ENCODE measurements at regions not wholly inside any gene's neighbourhood (a gene's known extent, or its start where the extent isn't known, plus 50 kb on each side); places are given as distances from the start of the nearest gene placed in this dataset.

GRCh38 chr7:106978425-106979420 lies 65.8 kb upstream of the PRKAR2B start:
- H3K9ac ChIP-seq (ENCODE audit: insufficient read length, low read depth), result no peak overlapping the region

GRCh38 chr7:106979551-106980357 lies 64.8 kb upstream of the PRKAR2B start:
- Histone ChIP-seq H3K36me3 (ENCODE audit: insufficient read depth, insufficient read length, low read length) (no peaks in the 10 kb centered on the region), H3K9me3 (ENCODE audit: insufficient read depth, low read length) (no peaks in the 10 kb centered on the region)
- no peak for TF ChIP-seq SUZ12 (IDR thresholded peaks at IDR 0.05; ENCODE audit: extremely low read depth, insufficient read depth, insufficient read length)
- no peak for TF ChIP-seq ZNF274 (IDR thresholded peaks at IDR 0.05; ENCODE audit: low read depth, low read length)
- no peak for TF ChIP-seq YY1 (IDR thresholded peaks at IDR 0.05; ENCODE audit: insufficient read depth, insufficient read length)

More at GRCh38 chr7:106978425-106979420, 65.8 kb upstream of the PRKAR2B start:
- DNase-seq (ENCODE audit: low read depth, low spot score), result no peak
- Histone ChIP-seq H3K9me3 (ENCODE audit: insufficient read depth, low read length) (no peaks in the 10 kb centered on the region), H3K36me3 (ENCODE audit: insufficient read depth, insufficient read length, low read length) (no peaks in the 10 kb centered on the region), H3K27me3 (ENCODE audit: insufficient read depth, insufficient read length) (no peaks in the 10 kb centered on the region), H3K4me1 (ENCODE audit: insufficient read depth, insufficient read length) (no peaks in the 10 kb centered on the region), H3K4me3 (ENCODE audit: insufficient read length, low read depth) (no peak overlapping the region)
- TF ChIP-seq SUZ12 (IDR thresholded peaks at IDR 0.05; ENCODE audit: extremely low read depth, insufficient read depth, insufficient read length), result no peak
- no peak for TF ChIP-seq ZNF274 (IDR thresholded peaks at IDR 0.05; ENCODE audit: low read depth, low read length)
- TF ChIP-seq YY1 (IDR thresholded peaks at IDR 0.05; ENCODE audit: insufficient read depth, insufficient read length), result no peak

GRCh38 chr7:106980358-106980685 lies 64.2 kb upstream of the PRKAR2B start:
- Histone ChIP-seq H3K9ac (ENCODE audit: insufficient read length, low read depth) (no peak overlapping the region), H3K9me3 (ENCODE audit: insufficient read depth, low read length) (no peaks in the 10 kb centered on the region), H3K27me3 (ENCODE audit: insufficient read depth, insufficient read length) (no peaks in the 10 kb centered on the region), H3K4me3 (ENCODE audit: insufficient read length, low read depth) (no peak overlapping the region), H3K4me1 (ENCODE audit: insufficient read depth, insufficient read length) (no peaks in the 10 kb centered on the region), H3K36me3 (ENCODE audit: insufficient read depth, insufficient read length, low read length) (no peaks in the 10 kb centered on the region)
- no peak for DNase-seq (ENCODE audit: low read depth, low spot score)
- TF ChIP-seq ZNF274 (IDR thresholded peaks at IDR 0.05; ENCODE audit: low read depth, low read length) (no peak), SUZ12 (IDR thresholded peaks at IDR 0.05; ENCODE audit: extremely low read depth, insufficient read depth, insufficient read length) (no peak), YY1 (IDR thresholded peaks at IDR 0.05; ENCODE audit: insufficient read depth, insufficient read length) (no peak)

More at GRCh38 chr7:106979551-106980357, 64.8 kb upstream of the PRKAR2B start:
- Histone ChIP-seq H3K27me3 (ENCODE audit: insufficient read depth, insufficient read length) (no peaks in the 10 kb centered on the region), H3K9ac (ENCODE audit: insufficient read length, low read depth) (no peak overlapping the region), H3K4me3 (ENCODE audit: insufficient read length, low read depth) (no peak overlapping the region), H3K4me1 (ENCODE audit: insufficient read depth, insufficient read length) (no peaks in the 10 kb centered on the region)
- DNase-seq (ENCODE audit: low read depth, low spot score), result no peak

DNA sequence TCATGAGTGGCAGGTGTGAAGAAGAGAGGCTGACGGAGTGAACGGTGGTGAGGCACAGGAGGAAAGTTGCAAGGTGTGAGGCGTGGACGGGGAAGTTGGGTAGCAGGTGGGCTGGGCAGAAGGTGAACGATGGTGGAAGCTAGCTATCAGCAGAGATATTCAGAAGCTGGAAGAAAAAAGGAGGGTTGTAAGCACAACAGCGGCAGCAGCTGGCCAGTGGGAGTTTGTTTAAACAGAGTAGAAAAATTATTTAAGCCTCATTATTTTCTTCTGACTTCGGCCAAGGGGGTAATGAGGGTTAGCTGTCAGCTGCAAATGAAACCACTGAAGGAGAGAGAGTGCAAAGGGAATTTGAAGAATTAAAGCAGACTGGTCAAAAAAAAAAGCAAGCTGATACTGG lies 62.1 kb upstream of the PRKAR2B start:
- no peak overlapping the region for H3K4me3 ChIP-seq (ENCODE audit: insufficient read length, low read depth)
- no peak overlapping the region for H3K9ac ChIP-seq (ENCODE audit: insufficient read length, low read depth)
- no peaks in the 10 kb centered on the region for H3K36me3 ChIP-seq (ENCODE audit: insufficient read depth, insufficient read length, low read length)
- no peaks in the 10 kb centered on the region for H3K9me3 ChIP-seq (ENCODE audit: insufficient read depth, low read length)
- H3K4me1 ChIP-seq (ENCODE audit: insufficient read depth, insufficient read length), result no peaks in the 10 kb centered on the region
- TF ChIP-seq SUZ12 (IDR thresholded peaks at IDR 0.05; ENCODE audit: extremely low read depth, insufficient read depth, insufficient read length) (no peak), YY1 (IDR thresholded peaks at IDR 0.05; ENCODE audit: insufficient read depth, insufficient read length) (no peak), ZNF274 (IDR thresholded peaks at IDR 0.05; ENCODE audit: low read depth, low read length) (no peak)
- H3K27me3 ChIP-seq (ENCODE audit: insufficient read depth, insufficient read length), result no peaks in the 10 kb centered on the region
- no peak for DNase-seq (ENCODE audit: low read depth, low spot score)

DNA sequence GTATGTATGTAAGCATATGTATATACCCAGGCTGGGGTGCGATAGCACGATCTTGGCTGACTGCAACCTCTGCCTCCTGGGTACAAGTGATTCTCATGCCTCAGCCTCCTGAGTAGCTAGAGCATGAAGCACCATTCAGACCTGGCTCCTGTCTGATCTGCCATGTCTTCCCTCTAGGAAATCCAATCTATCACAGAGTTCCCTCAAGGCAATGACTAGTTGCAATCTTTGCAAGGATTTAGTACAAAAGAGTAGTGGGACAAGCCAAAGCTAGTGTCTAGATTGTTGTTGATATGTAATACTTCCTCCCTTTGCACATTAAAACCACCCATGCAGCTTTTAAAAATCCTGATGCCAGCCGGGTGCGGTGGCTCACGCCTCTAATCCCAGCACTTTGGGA lies 60.5 kb upstream of the PRKAR2B start:
- Histone ChIP-seq H3K9me3 (ENCODE audit: insufficient read depth, low read length) (no peaks in the 10 kb centered on the region), H3K27me3 (ENCODE audit: insufficient read depth, insufficient read length) (no peaks in the 10 kb centered on the region), H3K4me1 (ENCODE audit: insufficient read depth, insufficient read length) (no peaks in the 10 kb centered on the region), H3K4me3 (ENCODE audit: insufficient read length, low read depth) (no peak overlapping the region), H3K36me3 (ENCODE audit: insufficient read depth, insufficient read length, low read length) (no peaks in the 10 kb centered on the region), H3K9ac (ENCODE audit: insufficient read length, low read depth) (no peak overlapping the region)
- DNase-seq (ENCODE audit: low read depth, low spot score), result no peak
- TF ChIP-seq YY1 (IDR thresholded peaks at IDR 0.05; ENCODE audit: insufficient read depth, insufficient read length) (no peak), SUZ12 (IDR thresholded peaks at IDR 0.05; ENCODE audit: extremely low read depth, insufficient read depth, insufficient read length) (no peak), ZNF274 (IDR thresholded peaks at IDR 0.05; ENCODE audit: low read depth, low read length) (no peak)

DNA sequence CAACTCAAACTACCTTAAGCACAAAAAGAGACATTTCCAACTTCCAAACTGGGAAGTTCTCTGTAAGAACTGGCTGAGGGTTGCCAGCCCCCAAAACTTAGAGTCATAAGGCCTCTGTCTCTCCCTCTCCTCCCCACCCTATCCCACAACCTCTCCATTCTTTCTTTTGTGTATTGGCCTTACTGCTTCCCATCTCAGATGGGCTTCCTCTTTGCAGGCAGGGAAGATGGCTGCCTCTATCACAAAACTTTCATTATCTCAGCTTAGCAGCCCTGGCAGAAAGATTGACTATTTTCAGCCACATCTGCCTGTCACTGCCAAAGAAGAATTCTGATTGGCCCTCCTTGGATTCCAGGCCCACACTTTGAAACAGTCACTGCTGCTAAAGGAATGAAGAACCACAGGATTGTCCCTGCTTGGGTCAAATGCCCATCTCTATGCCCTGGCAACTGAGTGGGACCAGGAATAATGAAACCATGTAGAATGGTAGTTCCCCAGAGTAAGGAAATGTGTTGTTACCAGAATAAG lies 58.0 kb upstream of the PRKAR2B start:
- Histone ChIP-seq H3K27me3 (ENCODE audit: insufficient read depth, insufficient read length) (no peaks in the 10 kb centered on the region), H3K9me3 (ENCODE audit: insufficient read depth, low read length) (no peaks in the 10 kb centered on the region), H3K36me3 (ENCODE audit: insufficient read depth, insufficient read length, low read length) (no peaks in the 10 kb centered on the region), H3K4me1 (ENCODE audit: insufficient read depth, insufficient read length) (no peaks in the 10 kb centered on the region), H3K4me3 (ENCODE audit: insufficient read length, low read depth) (no peak overlapping the region), H3K9ac (ENCODE audit: insufficient read length, low read depth) (no peak overlapping the region)
- DNase-seq (ENCODE audit: low read depth, low spot score), result no peak
- TF ChIP-seq SUZ12 (IDR thresholded peaks at IDR 0.05; ENCODE audit: extremely low read depth, insufficient read depth, insufficient read length), result no peak
- no peak for TF ChIP-seq ZNF274 (IDR thresholded peaks at IDR 0.05; ENCODE audit: low read depth, low read length)
- no peak for TF ChIP-seq YY1 (IDR thresholded peaks at IDR 0.05; ENCODE audit: insufficient read depth, insufficient read length)
